ENCODE measurements at regions not wholly inside any gene's neighbourhood (a gene's known extent, or its start where the extent isn't known, plus 50 kb on each side); places are given as distances from the start of the nearest gene placed in this dataset.

- no peak overlapping the region for H3K4me3 ChIP-seq (ENCODE audit: low read depth, low read length)
- no peak for TF ChIP-seq CTCF (IDR thresholded peaks at IDR 0.05; ENCODE audit: control insufficient read depth, extremely low read depth, insufficient read depth)
- DNase-seq (ENCODE audit: low read depth) = no peak
These were observed 124.9 kb upstream of the OLIG2 start for GRCh38 chr21:32900814-32901213.

GRCh38 chr21:32907521-32907920 lies 118.2 kb upstream of the OLIG2 start:
- TF ChIP-seq CTCF (IDR thresholded peaks at IDR 0.05; ENCODE audit: control insufficient read depth, extremely low read depth, insufficient read depth) = no peak
- no peak for DNase-seq (ENCODE audit: low read depth)
- H3K4me3 ChIP-seq (ENCODE audit: low read depth, low read length) = no peak overlapping the region

- no peak for TF ChIP-seq CTCF (IDR thresholded peaks at IDR 0.05; ENCODE audit: control insufficient read depth, extremely low read depth, insufficient read depth)
- no peak for DNase-seq (ENCODE audit: low read depth)
- no peak overlapping the region for H3K4me3 ChIP-seq (ENCODE audit: low read depth, low read length)
These were observed 117.2 kb upstream of the OLIG2 start for GRCh38 chr21:32908534-32908933.

GRCh38 chr21:32909393-32909792 lies 116.3 kb upstream of the OLIG2 start:
- DNase-seq (ENCODE audit: low read depth) = no peak
- TF ChIP-seq CTCF (IDR thresholded peaks at IDR 0.05; ENCODE audit: control insufficient read depth, extremely low read depth, insufficient read depth) = no peak
- no peak overlapping the region for H3K4me3 ChIP-seq (ENCODE audit: low read depth, low read length)

GRCh38 chr21:32914424-32915039 lies 111.2 kb upstream of the OLIG2 start:
- TF ChIP-seq CTCF (IDR thresholded peaks at IDR 0.05; ENCODE audit: control insufficient read depth, extremely low read depth, insufficient read depth) = no peak
- no peak overlapping the region for H3K4me3 ChIP-seq (ENCODE audit: low read depth, low read length)
- no peak for DNase-seq (ENCODE audit: low read depth)

- TF ChIP-seq CTCF (IDR thresholded peaks at IDR 0.05; ENCODE audit: control insufficient read depth, extremely low read depth, insufficient read depth) = no peak
- no peak for DNase-seq (ENCODE audit: low read depth)
- no peak overlapping the region for H3K4me3 ChIP-seq (ENCODE audit: low read depth, low read length)
These were observed 110.6 kb upstream of the OLIG2 start for GRCh38 chr21:32915099-32915498.

GRCh38 chr21:32916088-32916487 lies 109.6 kb upstream of the OLIG2 start:
- no peak for TF ChIP-seq CTCF (IDR thresholded peaks at IDR 0.05; ENCODE audit: control insufficient read depth, extremely low read depth, insufficient read depth)
- no peak overlapping the region for H3K4me3 ChIP-seq (ENCODE audit: low read depth, low read length)
- no peak for DNase-seq (ENCODE audit: low read depth)
